OCI-LY3 (cell line): ENCODE measurements at regions not wholly inside any gene's neighbourhood (a gene's known extent, or its start where the extent isn't known, plus 50 kb on each side); places are given as distances from the start of the nearest gene placed in this dataset.

Experiments used
- CTCF ChIP-seq: fragments of 200-600, 300-600 bp; sonication (generic); IDR thresholded peaks from 2 replicates; pipeline ENCODE4 v1.5.1; 2014; ENCODE audit warnings: antibody characterized with exemption, low read length, low read depth
- EZH2phosphoT487 ChIP-seq: fragments of 200-600 bp; shearing (Covaris generic); IDR thresholded peaks from 2 replicates; pipeline ENCODE4 v1.6.1; 2018; ENCODE audit warnings: antibody characterized with exemption, mixed run types, low read depth

- TF ChIP-seq CTCF (no peak), EZH2phosphoT487 (no peak)
These were observed 925.5 kb downstream of the LRFN5 start for GRCh38 chr14:42532194-42532593.
